ENCODE measurements at regions not wholly inside any gene's neighbourhood (a gene's known extent, or its start where the extent isn't known, plus 50 kb on each side); places are given as distances from the start of the nearest gene placed in this dataset.

DNA sequence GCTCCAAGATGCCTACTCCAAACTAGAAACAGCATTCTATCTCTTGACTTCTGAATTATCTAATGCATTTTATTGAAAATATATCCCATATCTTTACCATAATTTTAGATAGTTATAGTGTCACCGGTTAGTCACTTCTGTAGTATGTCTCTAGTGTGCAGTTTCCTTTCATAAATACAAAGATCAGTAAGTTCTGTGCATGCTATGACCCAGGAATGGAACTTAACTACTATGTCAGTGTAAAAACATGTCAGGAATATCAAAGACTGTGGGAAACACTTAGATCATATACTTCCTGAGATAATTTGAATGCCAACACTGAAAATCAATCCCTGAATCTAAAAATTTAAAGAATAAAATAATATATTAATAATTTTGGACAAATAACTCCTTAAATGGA lies 237.6 kb downstream of the ATXN7L3B start:
- TF ChIP-seq, protein P1, sequence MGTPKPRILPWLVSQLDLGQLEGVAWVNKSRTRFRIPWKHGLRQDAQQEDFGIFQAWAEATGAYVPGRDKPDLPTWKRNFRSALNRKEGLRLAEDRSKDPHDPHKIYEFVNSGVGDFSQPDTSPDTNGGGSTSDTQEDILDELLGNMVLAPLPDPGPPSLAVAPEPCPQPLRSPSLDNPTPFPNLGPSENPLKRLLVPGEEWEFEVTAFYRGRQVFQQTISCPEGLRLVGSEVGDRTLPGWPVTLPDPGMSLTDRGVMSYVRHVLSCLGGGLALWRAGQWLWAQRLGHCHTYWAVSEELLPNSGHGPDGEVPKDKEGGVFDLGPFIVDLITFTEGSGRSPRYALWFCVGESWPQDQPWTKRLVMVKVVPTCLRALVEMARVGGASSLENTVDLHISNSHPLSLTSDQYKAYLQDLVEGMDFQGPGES (IDR thresholded peaks at IDR 0.05): no peak
- TF ChIP-seq TCF7 (IDR thresholded peaks at IDR 0.05; ENCODE audit: borderline replicate concordance) (no peak), EZH2 (IDR thresholded peaks at IDR 0.05; ENCODE audit: borderline replicate concordance, control insufficient read depth, low read depth, low read length) (no peak), CHD2 (IDR thresholded peaks at IDR 0.05; ENCODE audit: borderline replicate concordance, low read depth, low read length) (no peak), POLR2AphosphoS5 (IDR thresholded peaks at IDR 0.05; ENCODE audit: low read length) (no peak), CBX3 (IDR thresholded peaks at IDR 0.05; ENCODE audit: borderline replicate concordance, low read depth) (no peak), ZNF384 (IDR thresholded peaks at IDR 0.05; ENCODE audit: borderline replicate concordance, low read depth, low read length) (no peak), GABPA (IDR thresholded peaks at IDR 0.05; ENCODE audit: low read depth) (no peak), PAX5 (IDR thresholded peaks at IDR 0.05; ENCODE audit: borderline replicate concordance, low read depth, low read length) (no peak), RFX5 (IDR thresholded peaks at IDR 0.05; ENCODE audit: low read depth, low read length) (no peak)
- TF ChIP-seq, protein P2, sequence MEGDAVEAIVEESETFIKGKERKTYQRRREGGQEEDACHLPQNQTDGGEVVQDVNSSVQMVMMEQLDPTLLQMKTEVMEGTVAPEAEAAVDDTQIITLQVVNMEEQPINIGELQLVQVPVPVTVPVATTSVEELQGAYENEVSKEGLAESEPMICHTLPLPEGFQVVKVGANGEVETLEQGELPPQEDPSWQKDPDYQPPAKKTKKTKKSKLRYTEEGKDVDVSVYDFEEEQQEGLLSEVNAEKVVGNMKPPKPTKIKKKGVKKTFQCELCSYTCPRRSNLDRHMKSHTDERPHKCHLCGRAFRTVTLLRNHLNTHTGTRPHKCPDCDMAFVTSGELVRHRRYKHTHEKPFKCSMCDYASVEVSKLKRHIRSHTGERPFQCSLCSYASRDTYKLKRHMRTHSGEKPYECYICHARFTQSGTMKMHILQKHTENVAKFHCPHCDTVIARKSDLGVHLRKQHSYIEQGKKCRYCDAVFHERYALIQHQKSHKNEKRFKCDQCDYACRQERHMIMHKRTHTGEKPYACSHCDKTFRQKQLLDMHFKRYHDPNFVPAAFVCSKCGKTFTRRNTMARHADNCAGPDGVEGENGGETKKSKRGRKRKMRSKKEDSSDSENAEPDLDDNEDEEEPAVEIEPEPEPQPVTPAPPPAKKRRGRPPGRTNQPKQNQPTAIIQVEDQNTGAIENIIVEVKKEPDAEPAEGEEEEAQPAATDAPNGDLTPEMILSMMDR (IDR thresholded peaks at IDR 0.05 in 2 of 3, conservative IDR thresholded peaks at IDR 0.05 in 1 of 3; ENCODE audit: control insufficient read depth in 2 of 3, extremely low read depth in 1 of 3, insufficient read depth in 1 of 3, low read depth in 3 of 3, low read length in 3 of 3): no peak
- TF ChIP-seq, protein P3, sequence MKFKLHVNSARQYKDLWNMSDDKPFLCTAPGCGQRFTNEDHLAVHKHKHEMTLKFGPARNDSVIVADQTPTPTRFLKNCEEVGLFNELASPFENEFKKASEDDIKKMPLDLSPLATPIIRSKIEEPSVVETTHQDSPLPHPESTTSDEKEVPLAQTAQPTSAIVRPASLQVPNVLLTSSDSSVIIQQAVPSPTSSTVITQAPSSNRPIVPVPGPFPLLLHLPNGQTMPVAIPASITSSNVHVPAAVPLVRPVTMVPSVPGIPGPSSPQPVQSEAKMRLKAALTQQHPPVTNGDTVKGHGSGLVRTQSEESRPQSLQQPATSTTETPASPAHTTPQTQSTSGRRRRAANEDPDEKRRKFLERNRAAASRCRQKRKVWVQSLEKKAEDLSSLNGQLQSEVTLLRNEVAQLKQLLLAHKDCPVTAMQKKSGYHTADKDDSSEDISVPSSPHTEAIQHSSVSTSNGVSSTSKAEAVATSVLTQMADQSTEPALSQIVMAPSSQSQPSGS (IDR thresholded peaks at IDR 0.05; ENCODE audit: low read length): no peak
